ENCODE measurements at regions not wholly inside any gene's neighbourhood (a gene's known extent, or its start where the extent isn't known, plus 50 kb on each side); places are given as distances from the start of the nearest gene placed in this dataset.

GRCh38 chr1:194309697-194310096 is 1123.3 kb upstream of the B3GALT2 start:
- DNase-seq, result no peak
- CTCF ChIA-PET, result no interaction called here
- H3K36me3 Mint-ChIP-seq (ENCODE audit: low read depth), result no peaks in the 10 kb centered on the region
- H3K27ac Mint-ChIP-seq, result no peak overlapping the region
- H3K4me1 Mint-ChIP-seq, result no peaks in the 10 kb centered on the region
- peaks cover 2% of the 10 kb centered on the region for H3K9me3 Mint-ChIP-seq
- H3K4me3 Mint-ChIP-seq, result no peak overlapping the region
- H3K27me3 Mint-ChIP-seq, result no peaks in the 10 kb centered on the region
- POLR2A ChIA-PET, result no interaction called here

- Mint-ChIP-seq H3K9me3 (peaks cover 2% of the 10 kb centered on the region), H3K27me3 (no peaks in the 10 kb centered on the region), H3K4me1 (no peaks in the 10 kb centered on the region), H3K4me3 (no peak overlapping the region), H3K36me3 (ENCODE audit: low read depth) (no peaks in the 10 kb centered on the region), H3K27ac (no peak overlapping the region)
- no peak for DNase-seq
- ChIA-PET POLR2A (no interaction called here), CTCF (no interaction called here)
These were observed 1122.9 kb upstream of the B3GALT2 start for GRCh38 chr1:194309269-194309668.

- H3K36me3 Mint-ChIP-seq (ENCODE audit: low read depth), result no peaks in the 10 kb centered on the region
- H3K27me3 Mint-ChIP-seq, result no peaks in the 10 kb centered on the region
- H3K9me3 Mint-ChIP-seq, result no peaks in the 10 kb centered on the region
- POLR2A ChIA-PET, result no interaction called here
- H3K4me3 Mint-ChIP-seq, result no peak overlapping the region
- peaks cover 6% of the 10 kb centered on the region for H3K4me1 Mint-ChIP-seq
- H3K27ac Mint-ChIP-seq, result no peak overlapping the region
- no peak for DNase-seq
- CTCF ChIA-PET, result interaction anchor here (1.1 kb wide), 1 partner anchor 276 kb away, joined by 3 read pairs; no protein-coding TSS in a partner anchor
These were observed 1114.4 kb upstream of the B3GALT2 start for GRCh38 chr1:194300776-194301175.

- Mint-ChIP-seq H3K27ac (no peak overlapping the region), H3K36me3 (ENCODE audit: low read depth) (no peaks in the 10 kb centered on the region), H3K9me3 (no peaks in the 10 kb centered on the region), H3K4me3 (no peak overlapping the region), H3K27me3 (no peaks in the 10 kb centered on the region), H3K4me1 (peaks cover 11% of the 10 kb centered on the region)
- DNase-seq, result no peak
- ChIA-PET POLR2A (no interaction called here), CTCF (interaction anchor here (1.1 kb wide), 1 partner anchor 275 kb away, joined by 3 read pairs; no protein-coding TSS in a partner anchor)
These were observed 1113.9 kb upstream of the B3GALT2 start for GRCh38 chr1:194300340-194300739.

- peak overlapping the region; percentile 62 for H3K27ac Mint-ChIP-seq
- no peak overlapping the region for H3K4me3 Mint-ChIP-seq
- DNase-seq, result no peak
- H3K9me3 Mint-ChIP-seq, result no peaks in the 10 kb centered on the region
- no peaks in the 10 kb centered on the region for H3K27me3 Mint-ChIP-seq
- H3K36me3 Mint-ChIP-seq (ENCODE audit: low read depth), result no peaks in the 10 kb centered on the region
- H3K4me1 Mint-ChIP-seq, result peaks cover 17% of the 10 kb centered on the region
- ChIA-PET CTCF (no interaction called here), POLR2A (no interaction called here)
These were observed 1111.7 kb upstream of the B3GALT2 start for GRCh38 chr1:194298007-194298598.

- DNase-seq, result no peak
- Mint-ChIP-seq H3K4me1 (peaks cover 17% of the 10 kb centered on the region), H3K4me3 (no peak overlapping the region), H3K27ac (no peak overlapping the region), H3K9me3 (no peaks in the 10 kb centered on the region), H3K36me3 (ENCODE audit: low read depth) (no peaks in the 10 kb centered on the region), H3K27me3 (no peaks in the 10 kb centered on the region)
- CTCF ChIA-PET, result no interaction called here
- POLR2A ChIA-PET, result no interaction called here
These were observed 1110.7 kb upstream of the B3GALT2 start for GRCh38 chr1:194297094-194297493.

GRCh38 chr1:194296201-194296600 is 1109.8 kb upstream of the B3GALT2 start:
- ChIA-PET CTCF (no interaction called here), POLR2A (no interaction called here)
- H3K4me1 Mint-ChIP-seq, result peaks cover 18% of the 10 kb centered on the region
- H3K27me3 Mint-ChIP-seq, result no peaks in the 10 kb centered on the region
- no peaks in the 10 kb centered on the region for H3K36me3 Mint-ChIP-seq (ENCODE audit: low read depth)
- H3K9me3 Mint-ChIP-seq, result no peaks in the 10 kb centered on the region
- no peak overlapping the region for H3K27ac Mint-ChIP-seq
- no peak overlapping the region for H3K4me3 Mint-ChIP-seq
- DNase-seq, result no peak

GRCh38 chr1:194295685-194296084 is 1109.3 kb upstream of the B3GALT2 start:
- Mint-ChIP-seq H3K36me3 (ENCODE audit: low read depth) (no peaks in the 10 kb centered on the region), H3K27ac (no peak overlapping the region), H3K27me3 (no peaks in the 10 kb centered on the region), H3K4me3 (no peak overlapping the region), H3K9me3 (no peaks in the 10 kb centered on the region), H3K4me1 (peaks cover 23% of the 10 kb centered on the region)
- POLR2A ChIA-PET, result no interaction called here
- CTCF ChIA-PET, result no interaction called here
- peak; percentile 54 for DNase-seq

GRCh38 chr1:194293851-194294405 is 1107.5 kb upstream of the B3GALT2 start:
- H3K27ac Mint-ChIP-seq, result no peak overlapping the region
- no peaks in the 10 kb centered on the region for H3K36me3 Mint-ChIP-seq (ENCODE audit: low read depth)
- ChIA-PET CTCF (no interaction called here), POLR2A (no interaction called here)
- no peak overlapping the region for H3K4me3 Mint-ChIP-seq
- peaks cover 35% of the 10 kb centered on the region for H3K4me1 Mint-ChIP-seq
- H3K27me3 Mint-ChIP-seq, result no peaks in the 10 kb centered on the region
- DNase-seq, result no peak
- no peaks in the 10 kb centered on the region for H3K9me3 Mint-ChIP-seq

- Mint-ChIP-seq H3K36me3 (ENCODE audit: low read depth) (no peaks in the 10 kb centered on the region), H3K4me3 (no peak overlapping the region), H3K27me3 (no peaks in the 10 kb centered on the region), H3K9me3 (no peaks in the 10 kb centered on the region), H3K4me1 (peaks cover 30% of the 10 kb centered on the region), H3K27ac (no peak overlapping the region)
- DNase-seq, result no peak
- ChIA-PET POLR2A (no interaction called here), CTCF (no interaction called here)
These were observed 1106.6 kb upstream of the B3GALT2 start for GRCh38 chr1:194292966-194293365.

- CTCF ChIA-PET, result no interaction called here
- Mint-ChIP-seq H3K4me3 (no peak overlapping the region), H3K4me1 (peaks cover 22% of the 10 kb centered on the region), H3K36me3 (ENCODE audit: low read depth) (no peaks in the 10 kb centered on the region), H3K9me3 (peaks cover 4% of the 10 kb centered on the region), H3K27ac (no peak overlapping the region), H3K27me3 (no peaks in the 10 kb centered on the region)
- POLR2A ChIA-PET, result no interaction called here
- DNase-seq, result peak; percentile 40
These were observed 1103.3 kb upstream of the B3GALT2 start for GRCh38 chr1:194289569-194290266.

GRCh38 chr1:194288238-194288637 is 1101.8 kb upstream of the B3GALT2 start:
- POLR2A ChIA-PET, result no interaction called here
- no peaks in the 10 kb centered on the region for H3K36me3 Mint-ChIP-seq (ENCODE audit: low read depth)

GRCh38 chr1:194281376-194281775 is 1095.0 kb upstream of the B3GALT2 start:
- no peaks in the 10 kb centered on the region for H3K36me3 Mint-ChIP-seq (ENCODE audit: low read depth)
- POLR2A ChIA-PET, result no interaction called here
- CTCF ChIA-PET, result no interaction called here
- no peak overlapping the region for H3K4me3 Mint-ChIP-seq
- H3K4me1 Mint-ChIP-seq, result no peaks in the 10 kb centered on the region
- H3K27me3 Mint-ChIP-seq, result no peaks in the 10 kb centered on the region
- peaks cover 2% of the 10 kb centered on the region for H3K9me3 Mint-ChIP-seq
- no peak overlapping the region for H3K27ac Mint-ChIP-seq
- DNase-seq, result no peak

More at GRCh38 chr1:194288238-194288637, 1101.8 kb upstream of the B3GALT2 start:
- CTCF ChIA-PET, result interaction anchor here (0.6 kb wide), 1 partner anchor 609 kb away, joined by 5 read pairs; no protein-coding TSS in a partner anchor
- no peak for DNase-seq
- no peak overlapping the region for H3K27ac Mint-ChIP-seq
- H3K4me3 Mint-ChIP-seq, result no peak overlapping the region
- peaks cover 4% of the 10 kb centered on the region for H3K9me3 Mint-ChIP-seq
- H3K27me3 Mint-ChIP-seq, result no peaks in the 10 kb centered on the region
- H3K4me1 Mint-ChIP-seq, result peaks cover 19% of the 10 kb centered on the region

- no peaks in the 10 kb centered on the region for H3K36me3 Mint-ChIP-seq (ENCODE audit: low read depth)
- no peak for DNase-seq
- no peak overlapping the region for H3K27ac Mint-ChIP-seq
- POLR2A ChIA-PET, result no interaction called here
- H3K4me3 Mint-ChIP-seq, result no peak overlapping the region
- no peaks in the 10 kb centered on the region for H3K27me3 Mint-ChIP-seq
- CTCF ChIA-PET, result no interaction called here
- peaks cover 6% of the 10 kb centered on the region for H3K9me3 Mint-ChIP-seq
- H3K4me1 Mint-ChIP-seq, result no peaks in the 10 kb centered on the region
These were observed 1094.0 kb upstream of the B3GALT2 start for GRCh38 chr1:194280463-194280862.
